SK-N-SH (cell line): ENCODE measurements at regions not wholly inside any gene's neighbourhood (a gene's known extent, or its start where the extent isn't known, plus 50 kb on each side); places are given as distances from the start of the nearest gene placed in this dataset.

Source experiments
- CTCF ChIP-seq: fragments of 200-600 bp; sonication (generic); IDR thresholded peaks from 2 replicates; pipeline ENCODE4 v1.6.1; 2017; ENCODE audit warnings: antibody characterized with exemption, mild to moderate bottlenecking, moderate library complexity
- EP300 ChIP-seq, 2 experiments: IDR thresholded peaks; 2 replicates each; pipeline versions ENCODE4 v1.4.0 to v1.6.1; 2012; ENCODE audit warnings: borderline replicate concordance in 1 of 2, low read depth in 1 of 2, low read length in 1 of 2
- EZH2phosphoT487 ChIP-seq: fragments of 200-600 bp; sonication (generic); IDR thresholded peaks from 2 replicates; pipeline ENCODE4 v1.6.1; 2017; ENCODE audit warnings: low read depth, mixed run types, mild to moderate bottlenecking, antibody characterized with exemption, moderate library complexity, borderline replicate concordance
- GABPA ChIP-seq: IDR thresholded peaks from 2 replicates; pipeline ENCODE4 v1.4.0; 2012; ENCODE audit warnings: low read depth, mild to moderate bottlenecking
- POLR2AphosphoS5 ChIP-seq: IDR thresholded peaks from 2 replicates; pipeline ENCODE4 v1.6.1; 2012; ENCODE audit warnings: low read depth, low read length

GRCh38 chr4:158341896-158342295 is 131.6 kb downstream of the TMEM144 start:
- TF ChIP-seq EZH2phosphoT487 (no peak), POLR2AphosphoS5 (no peak), GABPA (no peak), CTCF (no peak), EP300 (IDR thresholded peaks at IDR 0.05; ENCODE audit: borderline replicate concordance in 1 of 2, low read depth in 1 of 2, low read length in 1 of 2) (no peak)
